ENCODE measurements at regions not wholly inside any gene's neighbourhood (a gene's known extent, or its start where the extent isn't known, plus 50 kb on each side); places are given as distances from the start of the nearest gene placed in this dataset.

DNA sequence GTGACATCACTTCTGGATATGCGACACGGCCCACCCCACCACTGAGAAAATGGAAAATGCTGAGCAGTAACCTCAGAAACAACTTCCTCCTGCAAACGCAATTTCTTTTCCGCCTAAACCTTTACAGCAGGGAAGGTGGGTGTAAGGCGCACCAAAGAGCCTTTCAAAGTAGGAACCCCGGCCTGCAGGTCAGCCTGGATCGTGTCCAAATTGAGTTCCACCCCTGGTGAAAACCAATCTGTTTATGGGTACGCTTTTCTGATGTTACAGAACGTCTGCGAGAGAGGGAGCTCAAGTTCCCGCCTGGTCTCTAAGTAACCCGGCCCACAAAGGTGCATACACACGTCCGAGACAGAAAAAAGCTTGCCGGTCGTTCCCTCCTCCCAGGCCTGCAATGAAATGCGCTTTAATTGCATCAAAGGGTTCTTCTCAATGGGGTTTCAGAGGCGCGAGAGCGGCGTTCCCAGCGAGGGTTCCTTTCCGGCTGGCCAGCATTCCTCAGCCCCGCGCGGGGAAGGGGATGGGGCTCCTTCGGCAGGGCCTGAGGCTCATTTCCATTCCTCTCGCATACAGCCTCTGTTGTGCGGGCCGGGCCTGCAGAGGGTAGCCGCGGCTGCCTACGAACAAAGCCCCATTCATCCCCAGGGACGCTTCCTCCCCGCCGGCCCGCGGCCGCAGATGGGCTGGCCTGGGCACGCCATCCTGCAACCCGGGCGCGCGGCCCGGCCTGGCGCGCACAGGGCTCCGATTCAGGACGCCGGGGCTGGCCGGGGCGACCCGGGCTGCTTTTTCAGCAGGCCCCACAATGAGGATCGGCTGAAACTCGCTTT is 138.1 kb downstream of the TMCO5A start:
- peak overlapping the region; percentile 45 for H3K4me3 ChIP-seq (ENCODE audit: low read depth, low read length)

DNA sequence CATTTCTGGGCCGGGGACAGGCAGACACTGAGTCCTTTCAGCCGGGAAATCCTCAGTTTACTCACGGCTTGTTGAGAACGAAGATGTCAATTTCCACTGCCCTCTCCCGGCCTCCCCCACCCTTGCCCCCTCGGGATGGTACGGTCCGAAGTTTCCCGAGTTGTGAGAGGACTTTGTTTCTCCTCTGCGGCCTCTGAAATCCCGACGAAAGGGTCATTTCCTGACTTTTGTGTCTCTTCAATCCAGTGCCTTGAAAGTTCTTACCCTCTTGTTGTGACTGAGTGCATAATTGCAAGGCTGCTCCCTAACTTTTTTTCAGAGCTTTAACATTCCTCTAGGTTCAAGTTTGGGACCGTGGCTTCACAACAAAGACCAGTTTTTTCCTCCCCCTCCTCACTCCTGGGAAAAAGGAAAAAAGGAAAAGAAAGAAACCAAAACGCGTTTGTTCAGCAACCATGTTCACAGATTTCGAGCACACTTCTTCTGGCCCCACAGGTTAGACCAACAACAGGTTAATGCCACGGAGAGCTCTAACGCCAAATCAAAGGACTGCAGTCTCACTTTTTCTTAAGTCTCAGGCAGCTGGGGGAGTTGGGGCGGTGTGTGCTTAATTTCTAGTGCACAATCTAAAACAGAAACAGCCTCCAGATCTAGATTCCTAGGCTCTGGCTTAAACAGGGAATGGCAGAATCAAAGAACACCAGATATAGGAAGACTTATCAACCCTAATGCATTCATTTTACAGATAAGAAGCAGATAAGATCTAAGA is 138.9 kb downstream of the TMCO5A start:
- peak overlapping the region; percentile 45 for H3K4me3 ChIP-seq (ENCODE audit: low read depth, low read length)

DNA sequence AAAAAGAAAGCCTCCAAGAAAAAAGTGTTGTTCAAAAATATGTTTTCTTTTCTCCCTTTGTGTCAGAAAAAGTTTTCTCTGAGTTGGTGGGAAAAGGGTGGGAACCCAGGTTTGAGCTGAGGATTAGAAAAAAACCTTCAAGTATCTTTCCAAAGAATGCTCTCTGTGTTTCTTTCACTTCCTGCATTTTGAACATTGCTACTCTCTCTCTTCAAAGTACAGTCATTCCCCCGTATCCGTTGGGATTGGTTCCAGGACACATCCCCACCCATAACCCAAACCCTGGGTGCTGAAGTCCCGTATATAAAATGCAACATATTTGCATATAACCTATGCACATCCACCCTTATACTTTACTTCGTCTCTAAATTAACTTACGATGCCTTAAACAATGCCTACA is 139.6 kb downstream of the TMCO5A start:
- no peak overlapping the region for H3K4me3 ChIP-seq (ENCODE audit: low read depth, low read length)

DNA sequence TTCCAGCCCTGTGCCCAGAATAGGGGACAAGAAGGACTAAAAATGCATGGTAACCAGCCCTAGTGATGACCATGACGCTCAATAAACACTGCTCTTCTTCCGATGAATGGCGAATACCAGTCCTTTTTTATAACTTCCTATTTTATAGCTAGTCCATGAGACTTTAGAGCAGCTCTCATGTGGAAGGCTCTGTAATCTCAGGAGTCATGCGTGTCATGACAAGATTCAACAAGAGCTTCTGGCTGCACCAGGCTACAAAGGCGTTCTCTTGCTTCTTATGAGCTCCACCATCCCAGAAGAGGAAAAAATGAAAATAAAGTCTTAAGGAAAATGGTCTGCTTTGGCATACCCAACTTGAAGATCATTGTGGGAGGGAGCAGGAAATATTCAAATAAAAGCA is 141.0 kb downstream of the TMCO5A start:
- H3K4me3 ChIP-seq (ENCODE audit: low read depth, low read length), result no peak overlapping the region

DNA sequence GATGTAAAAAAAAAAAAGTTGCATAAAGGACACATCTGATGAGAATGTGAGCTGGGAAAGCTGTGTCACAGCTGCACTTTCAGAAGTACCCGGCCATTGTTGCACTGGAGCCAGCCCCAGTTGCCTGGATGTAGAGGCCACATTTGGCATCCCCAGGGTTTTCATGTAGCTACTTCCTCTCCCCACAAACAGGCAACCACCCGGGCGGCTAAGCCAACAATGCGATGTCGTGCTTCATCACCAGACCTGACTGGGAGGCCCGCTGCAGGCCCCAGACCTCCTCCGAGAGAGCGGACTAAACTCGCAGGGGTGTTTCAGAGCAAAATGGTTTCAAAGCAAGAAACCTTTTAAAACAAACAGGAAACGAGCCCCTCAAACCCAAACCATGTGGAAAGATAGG is 142.3 kb downstream of the TMCO5A start:
- H3K4me3 ChIP-seq (ENCODE audit: low read depth, low read length), result no peak overlapping the region

DNA sequence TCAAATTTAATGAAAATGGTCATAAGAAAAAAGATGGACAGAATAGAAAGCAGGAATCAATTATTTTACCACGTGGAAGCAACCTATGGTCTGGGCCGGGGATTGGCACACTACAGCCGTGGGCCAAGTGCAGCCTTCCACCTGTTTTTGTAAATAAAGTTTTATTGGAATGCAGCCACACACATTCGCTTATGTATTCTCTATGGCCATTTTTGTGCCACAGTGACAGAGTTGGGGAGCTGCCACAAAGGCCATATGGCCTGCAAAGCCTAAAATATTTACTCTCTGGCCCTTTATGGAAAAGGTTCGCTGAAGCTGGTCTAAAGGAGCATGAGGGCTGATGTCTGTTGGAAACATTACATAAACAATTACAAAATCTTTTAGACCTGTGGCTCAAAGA is 144.8 kb downstream of the TMCO5A start:
- no peak overlapping the region for H3K4me3 ChIP-seq (ENCODE audit: low read depth, low read length)

GRCh38 chr15:38080651-38081275 is 146.3 kb downstream of the TMCO5A start:
- no peak overlapping the region for H3K4me3 ChIP-seq (ENCODE audit: low read depth, low read length)

DNA sequence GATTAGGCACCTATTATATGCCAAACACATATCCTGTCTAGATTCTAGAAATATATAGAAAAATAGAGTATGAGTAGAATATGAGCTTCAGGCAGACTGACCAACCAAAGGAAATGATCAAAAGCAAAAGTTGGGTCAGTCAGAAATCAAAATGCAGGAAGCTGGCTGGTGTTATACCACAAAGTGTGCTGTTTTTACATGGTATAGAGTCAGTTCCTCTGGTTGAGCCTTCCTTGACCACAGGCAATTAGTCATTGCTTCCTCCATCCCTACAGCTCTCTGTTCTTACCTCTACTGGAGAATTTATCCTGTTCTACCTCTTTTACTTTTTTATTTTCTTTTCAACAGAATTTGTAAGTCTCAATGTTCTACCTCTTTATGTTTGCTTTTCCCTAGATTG is 149.8 kb downstream of the TMCO5A start:
- H3K4me3 ChIP-seq (ENCODE audit: low read depth, low read length), result no peak overlapping the region

DNA sequence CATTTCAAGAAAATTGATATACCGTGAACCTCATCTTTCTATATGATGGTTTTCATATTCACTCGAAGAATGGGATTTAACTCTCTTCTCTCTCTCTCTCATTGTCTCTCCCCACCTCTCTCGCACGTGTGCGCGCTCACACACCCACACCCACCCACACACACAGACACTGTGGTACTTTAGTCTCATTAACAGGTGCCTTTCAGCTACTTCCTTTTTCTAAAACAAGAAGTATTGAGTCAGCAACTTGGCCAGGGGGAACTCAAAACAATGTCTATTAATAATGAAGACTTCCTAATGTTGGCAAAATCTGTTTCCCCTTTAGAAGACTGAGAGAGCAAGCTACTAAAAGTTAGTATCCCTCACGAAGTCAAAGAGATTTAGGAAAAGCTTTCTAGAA is 150.7 kb downstream of the TMCO5A start:
- H3K4me3 ChIP-seq (ENCODE audit: low read depth, low read length), result no peak overlapping the region

- no peak overlapping the region for H3K4me3 ChIP-seq (ENCODE audit: low read depth, low read length)
These were observed 151.6 kb downstream of the TMCO5A start for GRCh38 chr15:38085931-38086568.

DNA sequence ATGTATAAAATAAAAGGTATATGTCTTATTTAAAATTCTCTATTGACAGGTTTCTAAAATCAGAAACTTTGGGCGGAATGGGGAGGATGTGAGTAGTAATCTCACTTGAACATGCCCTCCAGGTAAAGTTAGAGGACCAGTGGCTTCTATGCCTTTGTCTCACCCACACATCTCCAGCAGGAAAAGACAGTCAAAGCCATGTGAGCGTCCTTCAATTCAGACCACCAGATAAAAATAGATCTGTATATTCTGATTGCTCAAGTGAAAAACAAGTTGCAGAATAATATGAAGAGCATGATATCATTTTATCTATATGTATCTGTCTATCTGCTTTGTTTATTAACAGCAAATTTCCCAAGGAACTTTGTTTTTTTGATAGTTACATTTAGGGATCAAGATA is 152.2 kb downstream of the TMCO5A start:
- H3K4me3 ChIP-seq (ENCODE audit: low read depth, low read length), result no peak overlapping the region

DNA sequence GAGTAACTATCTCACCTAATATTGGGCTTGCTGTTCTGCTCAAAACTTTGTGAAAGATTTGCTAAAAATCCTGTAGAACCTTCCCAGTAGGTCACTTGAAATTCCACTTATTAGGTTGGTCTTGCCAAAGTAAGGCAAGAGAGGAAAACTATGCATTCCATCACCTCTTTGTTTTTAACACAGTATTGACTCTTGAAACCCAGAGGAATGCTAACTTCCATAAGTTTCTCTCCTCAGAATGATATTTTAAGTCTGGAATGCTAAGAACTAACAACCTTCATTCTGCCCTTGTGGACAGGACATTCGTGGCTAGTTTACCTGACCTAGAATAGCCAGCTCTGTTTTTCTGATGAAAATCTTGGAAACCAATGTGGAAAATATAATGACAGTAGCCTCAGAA is 154.5 kb downstream of the TMCO5A start:
- H3K4me3 ChIP-seq (ENCODE audit: low read depth, low read length), result no peak overlapping the region

DNA sequence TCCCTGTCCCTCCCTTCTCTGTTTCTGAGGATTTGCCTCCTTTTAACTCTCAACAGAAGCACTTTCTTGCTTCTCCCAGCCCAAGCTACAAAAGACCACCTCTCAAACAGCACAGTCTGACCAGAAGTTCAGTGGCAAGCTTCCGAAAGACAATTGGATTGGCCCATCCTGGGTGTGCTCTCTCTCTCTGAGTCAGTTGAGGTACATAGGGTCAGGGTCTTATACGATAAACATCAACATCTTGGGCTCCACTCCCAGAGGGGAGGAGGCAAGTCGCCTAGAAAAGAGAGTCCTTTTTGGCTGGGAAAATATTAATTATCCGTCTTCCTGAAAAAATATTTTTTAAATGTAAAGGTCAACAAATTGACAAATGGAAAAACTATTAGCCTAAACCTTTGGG is 155.8 kb downstream of the TMCO5A start:
- H3K4me3 ChIP-seq (ENCODE audit: low read depth, low read length), result no peak overlapping the region

GRCh38 chr15:38090678-38091077 is 156.2 kb downstream of the TMCO5A start:
- no peak overlapping the region for H3K4me3 ChIP-seq (ENCODE audit: low read depth, low read length)

- H3K4me3 ChIP-seq (ENCODE audit: low read depth, low read length), result no peak overlapping the region
These were observed 156.7 kb downstream of the TMCO5A start for GRCh38 chr15:38091078-38091645.

DNA sequence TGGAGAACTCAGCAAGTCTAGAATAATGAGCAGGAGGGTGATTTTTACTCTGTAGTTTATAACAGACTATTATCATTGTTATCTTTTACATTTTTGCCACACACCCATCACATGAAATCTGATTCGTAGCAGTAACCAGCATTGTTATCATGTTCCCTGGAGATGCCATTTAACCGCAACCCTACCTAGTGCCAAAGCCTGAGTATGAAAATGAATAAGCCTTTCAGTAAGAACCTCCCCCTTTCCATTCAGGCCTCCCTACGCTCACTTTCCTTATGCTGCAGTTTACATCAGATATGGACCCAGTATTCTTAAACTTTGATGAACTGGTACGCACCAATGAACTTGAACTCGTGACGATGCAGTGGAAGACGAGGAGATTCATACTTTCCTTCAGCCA is 158.7 kb upstream of the SPRED1 start:
- H3K4me3 ChIP-seq (ENCODE audit: low read depth, low read length), result no peak overlapping the region

GRCh38 chr15:38102972-38103371 is 149.7 kb upstream of the SPRED1 start:
- no peak overlapping the region for H3K4me3 ChIP-seq (ENCODE audit: low read depth, low read length)

GRCh38 chr15:38103564-38103963 is 149.1 kb upstream of the SPRED1 start:
- no peak overlapping the region for H3K4me3 ChIP-seq (ENCODE audit: low read depth, low read length)

DNA sequence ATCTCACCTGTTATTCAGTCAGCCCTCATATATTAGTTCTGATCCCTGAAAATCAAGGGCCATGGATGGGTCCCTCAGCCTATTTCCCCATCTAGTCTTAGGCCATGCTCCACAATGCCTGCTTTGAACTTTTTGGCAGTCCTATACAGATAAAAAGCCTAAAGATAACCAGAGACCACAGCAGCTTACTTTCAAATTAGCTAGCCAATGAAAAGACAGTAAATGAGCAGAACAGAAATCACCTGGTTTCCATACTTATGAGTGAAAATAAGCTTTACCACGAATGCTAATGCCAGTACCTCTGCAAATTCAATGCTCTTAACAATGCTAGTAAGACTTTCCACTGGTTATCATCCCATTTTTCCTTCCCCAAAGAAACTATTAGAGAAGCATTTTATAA is 141.6 kb upstream of the SPRED1 start:
- no peak overlapping the region for H3K4me3 ChIP-seq (ENCODE audit: low read depth, low read length)

GRCh38 chr15:38112406-38112805 is 140.2 kb upstream of the SPRED1 start:
- H3K4me3 ChIP-seq (ENCODE audit: low read depth, low read length), result no peak overlapping the region

DNA sequence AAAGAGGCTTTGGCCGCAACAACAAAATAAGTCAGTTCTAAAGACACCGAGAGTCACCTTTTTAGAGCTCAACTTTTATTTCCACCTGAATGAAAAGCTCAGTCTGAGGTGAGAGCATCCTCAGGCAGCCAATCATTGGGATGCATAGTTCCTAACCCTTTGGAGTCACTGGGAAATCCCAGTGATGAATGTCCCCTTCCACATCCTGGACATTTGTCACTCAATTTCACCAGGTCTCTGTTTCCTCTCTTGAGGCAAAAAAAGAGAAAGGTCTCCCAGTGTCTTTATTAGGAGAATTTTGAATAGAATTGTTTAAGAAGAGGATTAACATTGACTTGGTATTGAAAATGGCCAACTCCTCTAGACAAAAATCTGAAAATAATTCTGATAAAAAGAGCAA is 137.5 kb upstream of the SPRED1 start:
- no peak overlapping the region for H3K4me3 ChIP-seq (ENCODE audit: low read depth, low read length)
